ENCODE measurements at regions not wholly inside any gene's neighbourhood (a gene's known extent, or its start where the extent isn't known, plus 50 kb on each side); places are given as distances from the start of the nearest gene placed in this dataset.
A peak's percentile ranks its signal among the peaks of the same experiment; 100 is the strongest.

DNA sequence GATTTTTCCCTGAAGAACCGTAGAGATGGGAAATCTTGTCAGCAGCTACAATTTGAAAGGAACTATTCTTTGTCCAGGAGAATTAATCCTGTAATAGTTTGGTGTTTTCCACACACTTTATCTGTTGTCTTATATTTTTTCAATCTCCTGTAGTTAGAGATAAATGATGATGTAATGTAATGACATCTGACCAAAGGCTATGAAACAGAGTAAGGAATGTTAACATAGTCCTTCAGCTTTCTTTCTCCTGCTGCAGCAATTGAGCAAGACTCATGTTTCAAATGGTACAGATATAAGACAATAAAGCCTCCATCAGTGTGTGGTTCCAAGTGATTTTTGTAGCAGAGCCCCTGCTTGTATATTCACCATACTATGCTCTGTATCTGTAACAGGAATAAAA is 1028.4 kb downstream of the SI start:
- H3K4me3 ChIP-seq (IDR thresholded peaks at IDR 0.05; ENCODE audit: insufficient read depth, low read depth, low read length): no peak overlapping the region
- no peak overlapping the region for H2AFZ ChIP-seq (ENCODE audit: low read depth)
- H4K20me1 ChIP-seq (ENCODE audit: insufficient read depth): no peaks in the 10 kb centered on the region
- no peaks in the 10 kb centered on the region; the same call in 1 of the 2 replicates for H3K27me3 ChIP-seq (ENCODE audit: insufficient read depth, low read depth)
- no peaks in the 10 kb centered on the region for H3K4me1 ChIP-seq (ENCODE audit: low read depth, poor library complexity, severe bottlenecking)
- no peak overlapping the region for H3K9ac ChIP-seq
- H3K4me2 ChIP-seq: no peak overlapping the region
- H3K27ac ChIP-seq: no peak overlapping the region
- no peaks in the 10 kb centered on the region for H3K79me2 ChIP-seq (ENCODE audit: insufficient read depth, low read depth)
- H3K36me3 ChIP-seq (ENCODE audit: insufficient read depth): no peaks in the 10 kb centered on the region
- TF ChIP-seq, protein P1, sequence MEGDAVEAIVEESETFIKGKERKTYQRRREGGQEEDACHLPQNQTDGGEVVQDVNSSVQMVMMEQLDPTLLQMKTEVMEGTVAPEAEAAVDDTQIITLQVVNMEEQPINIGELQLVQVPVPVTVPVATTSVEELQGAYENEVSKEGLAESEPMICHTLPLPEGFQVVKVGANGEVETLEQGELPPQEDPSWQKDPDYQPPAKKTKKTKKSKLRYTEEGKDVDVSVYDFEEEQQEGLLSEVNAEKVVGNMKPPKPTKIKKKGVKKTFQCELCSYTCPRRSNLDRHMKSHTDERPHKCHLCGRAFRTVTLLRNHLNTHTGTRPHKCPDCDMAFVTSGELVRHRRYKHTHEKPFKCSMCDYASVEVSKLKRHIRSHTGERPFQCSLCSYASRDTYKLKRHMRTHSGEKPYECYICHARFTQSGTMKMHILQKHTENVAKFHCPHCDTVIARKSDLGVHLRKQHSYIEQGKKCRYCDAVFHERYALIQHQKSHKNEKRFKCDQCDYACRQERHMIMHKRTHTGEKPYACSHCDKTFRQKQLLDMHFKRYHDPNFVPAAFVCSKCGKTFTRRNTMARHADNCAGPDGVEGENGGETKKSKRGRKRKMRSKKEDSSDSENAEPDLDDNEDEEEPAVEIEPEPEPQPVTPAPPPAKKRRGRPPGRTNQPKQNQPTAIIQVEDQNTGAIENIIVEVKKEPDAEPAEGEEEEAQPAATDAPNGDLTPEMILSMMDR (conservative IDR thresholded peaks at IDR 0.05; ENCODE audit: low read depth, low read length): no peak

GRCh38 chr3:164048451-164048850 is 1029.8 kb downstream of the SI start:
- Histone ChIP-seq H4K20me1 (ENCODE audit: insufficient read depth) (no peaks in the 10 kb centered on the region), H3K79me2 (ENCODE audit: insufficient read depth, low read depth) (no peaks in the 10 kb centered on the region), H3K27me3 (ENCODE audit: insufficient read depth, low read depth) (peaks cover 8% of the 10 kb centered on the region; the same call in 1 of the 2 replicates), H3K36me3 (ENCODE audit: insufficient read depth) (no peaks in the 10 kb centered on the region), H2AFZ (ENCODE audit: low read depth) (no peak overlapping the region), H3K4me2 (no peak overlapping the region), H3K4me3 (IDR thresholded peaks at IDR 0.05; ENCODE audit: insufficient read depth, low read depth, low read length) (no peak overlapping the region), H3K4me1 (ENCODE audit: low read depth, poor library complexity, severe bottlenecking) (no peaks in the 10 kb centered on the region), H3K9ac (no peak overlapping the region), H3K27ac (no peak overlapping the region)
- TF ChIP-seq, protein P1 (conservative IDR thresholded peaks at IDR 0.05; ENCODE audit: low read depth, low read length): no peak

GRCh38 chr3:164040991-164041390 is 1037.3 kb downstream of the SI start:
- H3K27ac ChIP-seq: no peak overlapping the region; the same call in 1 of the 2 replicates
- H3K79me2 ChIP-seq (ENCODE audit: insufficient read depth, low read depth): no peaks in the 10 kb centered on the region
- H3K4me1 ChIP-seq (ENCODE audit: low read depth, poor library complexity, severe bottlenecking): peaks cover 31% of the 10 kb centered on the region
- no peaks in the 10 kb centered on the region for H4K20me1 ChIP-seq (ENCODE audit: insufficient read depth)
- peak overlapping the region; percentile 71 for H3K4me2 ChIP-seq
- H2AFZ ChIP-seq (ENCODE audit: low read depth): no peak overlapping the region
- H3K27me3 ChIP-seq (ENCODE audit: insufficient read depth, low read depth): peaks cover 17% of the 10 kb centered on the region; the same call in 1 of the 2 replicates
- TF ChIP-seq, protein P1 (conservative IDR thresholded peaks at IDR 0.05; ENCODE audit: low read depth, low read length): no peak
- no peak overlapping the region for H3K9ac ChIP-seq
- no peak overlapping the region for H3K4me3 ChIP-seq (IDR thresholded peaks at IDR 0.05; ENCODE audit: insufficient read depth, low read depth, low read length)
- H3K36me3 ChIP-seq (ENCODE audit: insufficient read depth): no peaks in the 10 kb centered on the region

GRCh38 chr3:164030194-164030593 is 1048.1 kb downstream of the SI start:
- Histone ChIP-seq H3K27ac (no peak overlapping the region), H3K4me2 (no peak overlapping the region), H2AFZ (ENCODE audit: low read depth) (no peak overlapping the region), H4K20me1 (ENCODE audit: insufficient read depth) (no peaks in the 10 kb centered on the region), H3K4me3 (IDR thresholded peaks at IDR 0.05; ENCODE audit: insufficient read depth, low read depth, low read length) (no peak overlapping the region), H3K9ac (no peak overlapping the region), H3K79me2 (ENCODE audit: insufficient read depth, low read depth) (no peaks in the 10 kb centered on the region), H3K36me3 (ENCODE audit: insufficient read depth) (no peaks in the 10 kb centered on the region), H3K27me3 (ENCODE audit: insufficient read depth, low read depth) (no peaks in the 10 kb centered on the region), H3K4me1 (ENCODE audit: low read depth, poor library complexity, severe bottlenecking) (no peaks in the 10 kb centered on the region)
- TF ChIP-seq, protein P1 (conservative IDR thresholded peaks at IDR 0.05; ENCODE audit: low read depth, low read length): no peak

All from KMS-11 (cell line).